ENCODE measurements at regions not wholly inside any gene's neighbourhood (a gene's known extent, or its start where the extent isn't known, plus 50 kb on each side); places are given as distances from the start of the nearest gene placed in this dataset.

- no peak for TF ChIP-seq CTCF (IDR thresholded peaks at IDR 0.05)
- DNase-seq = no peak
- H3K36me3 ChIP-seq (ENCODE audit: low read depth) = no peaks in the 10 kb centered on the region
- H3K4me1 ChIP-seq (ENCODE audit: low read depth) = no peaks in the 10 kb centered on the region
- intact Hi-C loops (cut with DNase I, micrococcal nuclease) = no loop called here
- no peak for ATAC-seq
- peaks cover 3% of the 10 kb centered on the region for H3K9me3 ChIP-seq
- H3K4me3 ChIP-seq = no peak overlapping the region
Observed at GRCh38 chr13:47508527-47509228, 492.4 kb downstream of the SUCLA2 start.

- ATAC-seq (no peak), DNase-seq (no peak)
- intact Hi-C loops (cut with DNase I, micrococcal nuclease) = no loop called here
- H3K4me3 ChIP-seq = no peak overlapping the region
- TF ChIP-seq CTCF (IDR thresholded peaks at IDR 0.05) = no peak
- no peaks in the 10 kb centered on the region for H3K36me3 ChIP-seq (ENCODE audit: low read depth)
- no peaks in the 10 kb centered on the region for H3K4me1 ChIP-seq (ENCODE audit: low read depth)
- H3K9me3 ChIP-seq = peaks cover 8% of the 10 kb centered on the region
Observed at GRCh38 chr13:47503475-47503874, 497.6 kb downstream of the SUCLA2 start.

- DNase-seq (no peak), ATAC-seq (no peak)
- H3K4me3 ChIP-seq = no peak overlapping the region
- intact Hi-C loops (cut with DNase I, micrococcal nuclease) = no loop called here
- TF ChIP-seq CTCF (IDR thresholded peaks at IDR 0.05) = no peak
- H3K9me3 ChIP-seq = peaks cover 5% of the 10 kb centered on the region
- no peaks in the 10 kb centered on the region for H3K36me3 ChIP-seq (ENCODE audit: low read depth)
- no peaks in the 10 kb centered on the region for H3K4me1 ChIP-seq (ENCODE audit: low read depth)
Observed at GRCh38 chr13:47502166-47502565, 498.9 kb downstream of the SUCLA2 start.

- no peak for DNase-seq
- no peak for ATAC-seq
- no peak for TF ChIP-seq CTCF (IDR thresholded peaks at IDR 0.05)
- H3K9me3 ChIP-seq = peaks cover 9% of the 10 kb centered on the region
- H3K4me3 ChIP-seq = no peak overlapping the region
- no peaks in the 10 kb centered on the region for H3K4me1 ChIP-seq (ENCODE audit: low read depth)
- intact Hi-C loops (cut with DNase I, micrococcal nuclease) = no loop called here
- H3K36me3 ChIP-seq (ENCODE audit: low read depth) = no peaks in the 10 kb centered on the region
Observed at GRCh38 chr13:47499358-47500150, 501.5 kb downstream of the SUCLA2 start.

- ATAC-seq = no peak
Observed at GRCh38 chr13:47484548-47484947, 516.5 kb downstream of the SUCLA2 start.

More at GRCh38 chr13:47484548-47484947, 516.5 kb downstream of the SUCLA2 start:
- H3K36me3 ChIP-seq (ENCODE audit: low read depth) = no peaks in the 10 kb centered on the region
- no peak for DNase-seq
- TF ChIP-seq CTCF (IDR thresholded peaks at IDR 0.05) = no peak
- H3K4me1 ChIP-seq (ENCODE audit: low read depth) = no peaks in the 10 kb centered on the region
- H3K9me3 ChIP-seq = peaks cover 8% of the 10 kb centered on the region
- H3K4me3 ChIP-seq = no peak overlapping the region
- intact Hi-C loops (cut with DNase I, micrococcal nuclease) = no loop called here
